GM12878 (cell line): ENCODE measurements at regions not wholly inside any gene's neighbourhood (a gene's known extent, or its start where the extent isn't known, plus 50 kb on each side); places are given as distances from the start of the nearest gene placed in this dataset.

ENCODE experiments used
- ATAC-seq: fragments of 200-7000 bp; cut with Tn5 transposase; 3 replicates; pipeline ENCODE4 v1.9.1; 2020; ENCODE audit warnings: mild to moderate bottlenecking, moderate library complexity
- BruUV-seq: library from RNA; stranded (reverse); fragments of 400-500 nt; replicated peaks from 2 replicates; lab custom pipeline; 2021; lab: Mats Ljungman, UMichigan
- CTCF ChIA-PET: fragments of 300-600 bp; sonication (Branson Sonifier 250); formaldehyde crosslinking; extraction: SDS; loops from one replicate; lab custom pipeline; 2021; ENCODE audit warnings: inconsistent platforms; lab: Yijun Ruan, JAX
- POLR2A ChIA-PET: fragments of 350-600 bp; formaldehyde crosslinking; extraction: SDS; loops from one replicate; lab custom pipeline; 2021; ENCODE audit warnings: inconsistent platforms; lab: Charles Lee
- RAD21 ChIA-PET: fragments of 300-600 bp; sonication (Branson Sonifier 250); formaldehyde crosslinking; loops from one replicate; lab custom pipeline; 2023; ENCODE audit warnings: antibody characterized with exemption; ENCODE audit not compliant: unreplicated experiment; lab: Charles Lee
- SMC1A ChIA-PET: fragments of 300-600 bp; sonication (Branson Sonifier 250); formaldehyde crosslinking; loops from one replicate; lab custom pipeline; 2023; ENCODE audit not compliant: unreplicated experiment, uncharacterized antibody; lab: Charles Lee
- DNase-seq: peaks from one replicate; pipeline ENCODE4 v3.0.0-alpha.2; 2011; ENCODE audit warnings: low read depth, low spot score
- FAIRE-seq: peaks from 3 replicates; lab custom pipeline; 2011; peaks lifted over from hg19 to GRCh38; lab: Jason Lieb, UNC
- H2AFZ ChIP-seq: 2 replicates; pipeline ENCODE4 v1.6.0; 2011; ENCODE audit warnings: low read depth, low read length, control low read depth; ENCODE audit not compliant: control insufficient read depth
- H3K27ac ChIP-seq: 2 replicates; pipeline ENCODE4 v1.5.1; 2011; ENCODE audit warnings: control low read depth; ENCODE audit not compliant: control insufficient read depth, insufficient read depth
- H3K27me3 ChIP-seq, 2 experiments: replicated peaks in 1 of 2; 2 replicates each; pipeline versions ENCODE4 v1.6.0 to v1.6.1; 2011; ENCODE audit warnings: low read length in 1 of 2; ENCODE audit not compliant: control insufficient read depth in 2 of 2, insufficient read depth in 2 of 2
- H3K36me3 ChIP-seq, 2 experiments: 2 replicates each; pipeline ENCODE4 v1.5.1; 2011; ENCODE audit warnings: low read length in 1 of 2; ENCODE audit not compliant: control insufficient read depth in 2 of 2, insufficient read depth in 2 of 2
- H3K4me1 ChIP-seq: 2 replicates; pipeline ENCODE4 v1.6.1; 2011; ENCODE audit warnings: mild to moderate bottlenecking, low read length, moderate library complexity, mixed read lengths; ENCODE audit not compliant: control insufficient read depth, insufficient read depth
- H3K4me2 ChIP-seq: 2 replicates; pipeline ENCODE4 v1.6.0; 2011; ENCODE audit warnings: control low read depth; ENCODE audit not compliant: control insufficient read depth, insufficient read depth
- H3K4me3 ChIP-seq: fragments of 200-600 bp; sonication (generic); 2 replicates; pipeline ENCODE4 v1.5.1; 2016
- H3K79me2 ChIP-seq: 2 replicates; pipeline ENCODE4 v1.6.0; 2011; ENCODE audit warnings: low read length; ENCODE audit not compliant: control insufficient read depth, insufficient read depth
- H3K9ac ChIP-seq: 2 replicates; pipeline ENCODE4 v1.8.0; 2011; ENCODE audit warnings: low read length, control low read depth, mixed read lengths; ENCODE audit not compliant: control insufficient read depth, insufficient read depth
- H3K9me3 ChIP-seq: replicated peaks from 3 replicates; pipeline ENCODE4 v1.5.1; 2011; ENCODE audit warnings: mild to moderate bottlenecking, low read length; ENCODE audit not compliant: control insufficient read depth, insufficient read depth
- H4K20me1 ChIP-seq: 2 replicates; pipeline ENCODE4 v1.6.0; 2011; ENCODE audit not compliant: control insufficient read depth, insufficient read depth
- CHD4 ChIP-seq: fragments of 200-600 bp; sonication (generic); IDR thresholded peaks from 2 replicates; pipeline ENCODE4 v1.6.1; 2016; ENCODE audit warnings: mild to moderate bottlenecking
- EP300 ChIP-seq, 2 experiments: fragments of 150-350 bp in 1 of 2; IDR thresholded peaks; 2 replicates each; pipeline ENCODE4 v1.6.1; 2011 to 2012; ENCODE audit warnings: low read depth in 2 of 2, low read length in 2 of 2, borderline replicate concordance in 1 of 2, improper control_type of control experiment in 1 of 2, inconsistent platforms in 1 of 2; ENCODE audit not compliant: control insufficient read depth in 1 of 2
- IRF4 ChIP-seq: IDR thresholded peaks from 2 replicates; pipeline ENCODE4 v1.6.1; 2011; ENCODE audit warnings: low read depth, low read length
- KDM1A ChIP-seq: fragments of 200-600 bp; sonication (generic); IDR thresholded peaks from 2 replicates; pipeline ENCODE4 v1.6.1; 2016; ENCODE audit warnings: borderline replicate concordance
- NR2C2 ChIP-seq: IDR thresholded peaks from 2 replicates; pipeline ENCODE4 v1.6.1; 2011; ENCODE audit warnings: borderline replicate concordance, low read depth; ENCODE audit not compliant: control insufficient read depth, insufficient read length
- POLR2A ChIP-seq: IDR thresholded peaks from 2 replicates; pipeline ENCODE4 v1.6.1; 2011; ENCODE audit warnings: low read depth, mild to moderate bottlenecking, low read length
- POLR2AphosphoS5 ChIP-seq: IDR thresholded peaks from 2 replicates; pipeline ENCODE4 v1.6.1; 2011; ENCODE audit warnings: mild to moderate bottlenecking, low read length, inconsistent platforms
- RBBP5 ChIP-seq: fragments of 200-600 bp; sonication (generic); conservative IDR thresholded peaks from 2 replicates; pipeline ENCODE4 v1.6.1; 2016
- RFX5 ChIP-seq: IDR thresholded peaks from 2 replicates; pipeline ENCODE4 v1.6.1; 2011; ENCODE audit warnings: low read depth, low read length, improper control_type of control experiment
- SMAD1 ChIP-seq: fragments of 450-650 bp; IDR thresholded peaks from 2 replicates; pipeline ENCODE4 v1.6.1; 2018; ENCODE audit warnings: mild to moderate bottlenecking, low read depth; ENCODE audit not compliant: partially characterized antibody
- SP1 ChIP-seq: IDR thresholded peaks from one replicate; pipeline ENCODE4 v1.6.1; 2011; ENCODE audit warnings: low read depth, low read length
- SREBF2 ChIP-seq: IDR thresholded peaks from 2 replicates; pipeline ENCODE4 v1.6.1; 2012; ENCODE audit warnings: mild to moderate bottlenecking, low read length
- ZNF24 ChIP-seq: fragments of 450-650 bp; IDR thresholded peaks from 2 replicates; pipeline ENCODE4 v1.6.1; 2017; ENCODE audit warnings: antibody characterized with exemption, mild to moderate bottlenecking
- WGBS: methylation state at CpG from one replicate; pipeline ENCODE4 v1.1.6; 2016; ENCODE audit warnings: low lambda C conversion rate; ENCODE audit not compliant: insufficient replicate concordance, insufficient coverage; ENCODE audit errors: missing lambda C conversion rate; 5-methylcytosine and 5-hydroxymethylcytosine counted together
- in situ Hi-C: fragments of 300-500 bp; cut with MboI; formaldehyde crosslinking; loops from 9 replicates; pipeline ENCODE4 v1.14.3; 2018; ENCODE audit warnings: mixed read lengths
- intact Hi-C: fragments of 100-400 bp; cut with micrococcal nuclease; formaldehyde crosslinking; loops from one replicate; pipeline ENCODE4 v1.14.2; 2022; ENCODE audit not compliant: unreplicated experiment
- TF ChIP-seq, protein P1 (sequence below): fragments of 450-650 bp; IDR thresholded peaks from 2 replicates; pipeline ENCODE4 v1.6.1; 2014; ENCODE audit warnings: mild to moderate bottlenecking
- TF ChIP-seq, protein P2 (sequence below): fragments of 450-650 bp; IDR thresholded peaks from 2 replicates; pipeline ENCODE4 v1.6.1; 2017; ENCODE audit warnings: mild to moderate bottlenecking, low read depth, inconsistent platforms; ENCODE audit not compliant: poor library complexity, severe bottlenecking
- TF ChIP-seq, protein P3 (sequence below): fragments of 450-650 bp; IDR thresholded peaks from 2 replicates; pipeline ENCODE4 v1.6.1; 2018; ENCODE audit warnings: borderline replicate concordance, mild to moderate bottlenecking; ENCODE audit not compliant: partially characterized antibody
- TF ChIP-seq, protein P4 (sequence below), 3 experiments: IDR thresholded peaks in 2 of 3; conservative IDR thresholded peaks in 1 of 3; 2 replicates each; pipeline ENCODE4 v1.5.1; 2011; ENCODE audit warnings: low read depth in 3 of 3, low read length in 3 of 3, mild to moderate bottlenecking in 3 of 3, control low read depth in 2 of 3, moderate library complexity in 2 of 3, inconsistent platforms in 1 of 3, mixed read lengths in 1 of 3; ENCODE audit not compliant: control insufficient read depth in 2 of 3, insufficient read depth in 1 of 3; ENCODE audit errors: extremely low read depth in 1 of 3

DNA sequence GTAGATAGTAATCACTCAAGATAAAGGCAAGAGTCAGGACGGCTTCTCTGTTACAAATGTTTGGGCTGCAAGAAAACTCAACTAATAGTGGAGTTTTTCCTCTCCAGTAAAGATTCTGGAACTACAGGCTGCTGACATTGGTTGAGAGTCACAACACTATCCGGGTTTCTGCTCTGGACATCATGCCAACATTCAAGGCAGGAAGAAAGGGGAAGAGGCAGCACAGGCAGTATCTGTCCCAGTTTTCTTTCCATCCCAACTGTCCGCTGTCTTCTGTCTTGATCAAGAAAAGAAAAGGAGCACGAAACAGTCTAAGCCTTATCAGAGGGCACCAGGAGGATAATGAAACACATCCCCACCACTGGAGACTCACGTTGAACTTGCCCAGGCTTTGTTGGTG, 132.1 kb downstream of the MAIP1 start:
- POLR2A ChIA-PET, result no interaction called here

More for the DNA sequence above, 132.1 kb downstream of the MAIP1 start:
- H3K9ac ChIP-seq, result no peak overlapping the region
- H4K20me1 ChIP-seq, result no peaks in the 10 kb centered on the region
- no peak overlapping the region for H3K27ac ChIP-seq
- in situ Hi-C loops (no loop called here), intact Hi-C loops (no loop called here)
- no peak overlapping the region for H3K4me3 ChIP-seq
- no peaks in the 10 kb centered on the region for H3K9me3 ChIP-seq
- WGBS, result 19% methylated on average over 5 of the region's 5 CpGs
- ChIA-PET CTCF (no interaction called here), SMC1A (no interaction called here), RAD21 (no interaction called here)
- FAIRE-seq, result no peak
- H2AFZ ChIP-seq, result no peak overlapping the region
- H3K4me2 ChIP-seq, result no peak overlapping the region
- no TSS peak for BruUV-seq
- no peaks in the 10 kb centered on the region for H3K79me2 ChIP-seq
- no peak for ATAC-seq
- no peaks in the 10 kb centered on the region; a peak in 2 of 4 replicates for H3K27me3 ChIP-seq
- no peaks in the 10 kb centered on the region for H3K36me3 ChIP-seq
- no peaks in the 10 kb centered on the region for H3K4me1 ChIP-seq
- TF ChIP-seq NR2C2, result no peak
- TF ChIP-seq, protein P1, sequence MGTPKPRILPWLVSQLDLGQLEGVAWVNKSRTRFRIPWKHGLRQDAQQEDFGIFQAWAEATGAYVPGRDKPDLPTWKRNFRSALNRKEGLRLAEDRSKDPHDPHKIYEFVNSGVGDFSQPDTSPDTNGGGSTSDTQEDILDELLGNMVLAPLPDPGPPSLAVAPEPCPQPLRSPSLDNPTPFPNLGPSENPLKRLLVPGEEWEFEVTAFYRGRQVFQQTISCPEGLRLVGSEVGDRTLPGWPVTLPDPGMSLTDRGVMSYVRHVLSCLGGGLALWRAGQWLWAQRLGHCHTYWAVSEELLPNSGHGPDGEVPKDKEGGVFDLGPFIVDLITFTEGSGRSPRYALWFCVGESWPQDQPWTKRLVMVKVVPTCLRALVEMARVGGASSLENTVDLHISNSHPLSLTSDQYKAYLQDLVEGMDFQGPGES, result no peak
- no peak for TF ChIP-seq POLR2AphosphoS5
- no peak for TF ChIP-seq SMAD1
- TF ChIP-seq CHD4, result no peak
- TF ChIP-seq, protein P2, sequence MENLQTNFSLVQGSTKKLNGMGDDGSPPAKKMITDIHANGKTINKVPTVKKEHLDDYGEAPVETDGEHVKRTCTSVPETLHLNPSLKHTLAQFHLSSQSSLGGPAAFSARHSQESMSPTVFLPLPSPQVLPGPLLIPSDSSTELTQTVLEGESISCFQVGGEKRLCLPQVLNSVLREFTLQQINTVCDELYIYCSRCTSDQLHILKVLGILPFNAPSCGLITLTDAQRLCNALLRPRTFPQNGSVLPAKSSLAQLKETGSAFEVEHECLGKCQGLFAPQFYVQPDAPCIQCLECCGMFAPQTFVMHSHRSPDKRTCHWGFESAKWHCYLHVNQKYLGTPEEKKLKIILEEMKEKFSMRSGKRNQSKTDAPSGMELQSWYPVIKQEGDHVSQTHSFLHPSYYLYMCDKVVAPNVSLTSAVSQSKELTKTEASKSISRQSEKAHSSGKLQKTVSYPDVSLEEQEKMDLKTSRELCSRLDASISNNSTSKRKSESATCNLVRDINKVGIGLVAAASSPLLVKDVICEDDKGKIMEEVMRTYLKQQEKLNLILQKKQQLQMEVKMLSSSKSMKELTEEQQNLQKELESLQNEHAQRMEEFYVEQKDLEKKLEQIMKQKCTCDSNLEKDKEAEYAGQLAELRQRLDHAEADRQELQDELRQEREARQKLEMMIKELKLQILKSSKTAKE, result no peak
- no peak for TF ChIP-seq RFX5
- no peak for TF ChIP-seq ZNF24
- no peak for TF ChIP-seq POLR2A
- TF ChIP-seq, protein P3, sequence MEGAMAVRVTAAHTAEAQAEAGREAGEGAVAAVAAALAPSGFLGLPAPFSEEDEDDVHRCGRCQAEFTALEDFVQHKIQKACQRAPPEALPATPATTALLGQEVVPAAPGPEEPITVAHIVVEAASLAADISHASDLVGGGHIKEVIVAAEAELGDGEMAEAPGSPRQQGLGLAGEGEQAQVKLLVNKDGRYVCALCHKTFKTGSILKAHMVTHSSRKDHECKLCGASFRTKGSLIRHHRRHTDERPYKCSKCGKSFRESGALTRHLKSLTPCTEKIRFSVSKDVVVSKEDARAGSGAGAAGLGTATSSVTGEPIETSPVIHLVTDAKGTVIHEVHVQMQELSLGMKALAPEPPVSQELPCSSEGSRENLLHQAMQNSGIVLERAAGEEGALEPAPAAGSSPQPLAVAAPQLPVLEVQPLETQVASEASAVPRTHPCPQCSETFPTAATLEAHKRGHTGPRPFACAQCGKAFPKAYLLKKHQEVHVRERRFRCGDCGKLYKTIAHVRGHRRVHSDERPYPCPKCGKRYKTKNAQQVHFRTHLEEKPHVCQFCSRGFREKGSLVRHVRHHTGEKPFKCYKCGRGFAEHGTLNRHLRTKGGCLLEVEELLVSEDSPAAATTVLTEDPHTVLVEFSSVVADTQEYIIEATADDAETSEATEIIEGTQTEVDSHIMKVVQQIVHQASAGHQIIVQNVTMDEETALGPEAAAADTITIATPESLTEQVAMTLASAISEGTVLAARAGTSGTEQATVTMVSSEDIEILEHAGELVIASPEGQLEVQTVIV, result no peak
- no peak for TF ChIP-seq RBBP5
- TF ChIP-seq, protein P4, sequence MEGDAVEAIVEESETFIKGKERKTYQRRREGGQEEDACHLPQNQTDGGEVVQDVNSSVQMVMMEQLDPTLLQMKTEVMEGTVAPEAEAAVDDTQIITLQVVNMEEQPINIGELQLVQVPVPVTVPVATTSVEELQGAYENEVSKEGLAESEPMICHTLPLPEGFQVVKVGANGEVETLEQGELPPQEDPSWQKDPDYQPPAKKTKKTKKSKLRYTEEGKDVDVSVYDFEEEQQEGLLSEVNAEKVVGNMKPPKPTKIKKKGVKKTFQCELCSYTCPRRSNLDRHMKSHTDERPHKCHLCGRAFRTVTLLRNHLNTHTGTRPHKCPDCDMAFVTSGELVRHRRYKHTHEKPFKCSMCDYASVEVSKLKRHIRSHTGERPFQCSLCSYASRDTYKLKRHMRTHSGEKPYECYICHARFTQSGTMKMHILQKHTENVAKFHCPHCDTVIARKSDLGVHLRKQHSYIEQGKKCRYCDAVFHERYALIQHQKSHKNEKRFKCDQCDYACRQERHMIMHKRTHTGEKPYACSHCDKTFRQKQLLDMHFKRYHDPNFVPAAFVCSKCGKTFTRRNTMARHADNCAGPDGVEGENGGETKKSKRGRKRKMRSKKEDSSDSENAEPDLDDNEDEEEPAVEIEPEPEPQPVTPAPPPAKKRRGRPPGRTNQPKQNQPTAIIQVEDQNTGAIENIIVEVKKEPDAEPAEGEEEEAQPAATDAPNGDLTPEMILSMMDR (IDR thresholded peaks at IDR 0.05 in 2 of 3, conservative IDR thresholded peaks at IDR 0.05 in 1 of 3; ENCODE audit: control insufficient read depth in 2 of 3, extremely low read depth in 1 of 3, insufficient read depth in 1 of 3, low read depth in 3 of 3, low read length in 3 of 3), result no peak
- no peak for TF ChIP-seq KDM1A
- no peak for TF ChIP-seq EP300 (IDR thresholded peaks at IDR 0.05; ENCODE audit: borderline replicate concordance in 1 of 2, control insufficient read depth in 1 of 2, low read depth in 2 of 2, low read length in 2 of 2)
- no peak for TF ChIP-seq IRF4
- no peak for TF ChIP-seq SP1
- no peak for TF ChIP-seq SREBF2
- DNase-seq, result no peak
